ENCODE measurements at regions not wholly inside any gene's neighbourhood (a gene's known extent, or its start where the extent isn't known, plus 50 kb on each side); places are given as distances from the start of the nearest gene placed in this dataset.
"Not testable (repeated sequence)": the region's sequence is repeated elsewhere in the genome, so short reads cannot be mapped to it uniquely, and the experiment has no call there.

GRCh38 chr6:66278115-66278514 lies 571.1 kb upstream of the EYS start:
- DNase-seq (ENCODE audit: low read depth) = no peak

DNA sequence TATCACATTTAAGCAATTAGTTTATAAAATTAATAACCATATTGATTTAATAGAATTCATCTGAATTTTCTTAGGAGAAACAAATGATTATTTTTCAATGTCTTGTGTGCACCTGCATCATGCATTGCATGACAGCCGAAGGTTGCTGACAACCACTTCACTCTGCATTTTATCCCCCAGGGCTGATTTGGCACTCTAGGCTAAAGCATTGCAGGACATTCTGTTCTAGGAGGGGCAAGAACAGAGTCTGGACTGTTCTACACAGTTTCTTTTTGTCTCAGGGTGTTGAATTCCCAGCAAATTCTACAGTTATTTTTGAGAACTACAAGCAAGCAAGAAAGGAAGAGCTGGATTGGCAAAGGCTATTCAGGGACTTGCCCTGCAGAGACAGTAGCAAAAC lies 570.4 kb upstream of the EYS start:
- DNase-seq (ENCODE audit: low read depth) = no peak

GRCh38 chr6:66265737-66266136 lies 558.7 kb upstream of the EYS start:
- DNase-seq (ENCODE audit: low read depth) = no peak

DNA sequence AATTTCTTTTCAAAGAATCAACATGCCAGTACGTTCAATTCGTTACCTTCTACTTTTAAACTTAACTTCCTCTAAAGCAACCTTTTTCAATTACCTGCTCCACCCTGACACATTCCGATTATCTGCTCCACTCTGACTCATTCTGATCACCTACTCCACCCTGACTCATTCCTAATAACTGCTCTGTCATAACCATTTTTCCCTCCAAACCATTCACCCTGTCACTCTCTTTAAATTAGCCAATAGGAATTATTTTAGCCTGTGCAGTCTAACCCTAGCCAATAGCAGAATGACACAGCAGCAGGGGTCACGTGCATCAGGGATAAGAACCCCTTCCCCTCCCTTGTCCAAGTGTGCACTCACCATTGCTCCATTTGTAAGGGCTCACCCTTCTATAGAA lies 557.4 kb upstream of the EYS start:
- no peak for DNase-seq (ENCODE audit: low read depth)

- not testable (repeated sequence) for DNase-seq (ENCODE audit: low read depth)
Measured at GRCh38 chr6:66258731-66259487, 551.9 kb upstream of the EYS start.

GRCh38 chr6:66245231-66245630 lies 538.2 kb upstream of the EYS start:
- no peak for DNase-seq (ENCODE audit: low read depth)

DNA sequence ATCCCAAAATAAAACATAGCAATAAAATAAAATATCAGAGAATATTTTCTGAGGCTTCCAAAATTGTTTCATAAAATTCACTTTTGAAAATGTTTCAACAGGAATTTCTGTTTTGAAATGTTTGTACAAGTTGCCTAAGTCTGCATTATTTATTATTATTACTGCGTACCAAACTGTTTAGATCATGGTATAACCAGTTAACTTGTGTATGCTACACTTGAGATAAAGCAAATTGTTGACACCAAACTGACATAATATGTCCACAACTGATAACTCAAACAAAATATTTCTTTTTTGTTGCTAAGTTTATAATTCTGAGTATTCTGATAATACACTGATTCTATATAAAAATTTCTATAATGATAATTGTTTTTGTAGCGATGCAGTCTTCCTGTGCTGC lies 531.8 kb upstream of the EYS start:
- DNase-seq (ENCODE audit: low read depth) = no peak

- no peak for DNase-seq (ENCODE audit: low read depth)
Measured at GRCh38 chr6:66232890-66233289, 525.9 kb upstream of the EYS start.

DNA sequence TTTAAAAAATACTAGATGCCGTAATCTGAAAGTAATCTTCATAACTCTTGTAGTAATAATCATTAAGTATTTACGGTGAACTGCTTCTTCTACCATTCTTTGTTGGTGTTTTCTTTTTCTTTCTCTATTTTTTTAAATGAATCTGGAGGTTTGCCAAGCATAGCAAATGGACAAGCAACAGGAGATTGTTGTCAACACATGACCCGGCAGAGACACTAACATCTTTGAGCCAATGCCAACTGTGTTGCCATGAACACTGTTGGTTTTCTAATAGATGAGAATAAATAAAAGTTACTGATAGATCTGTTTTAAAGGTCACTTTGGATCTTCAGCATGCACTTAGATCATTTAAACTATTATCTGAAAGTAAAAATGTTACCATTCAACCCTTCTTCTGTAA lies 523.6 kb upstream of the EYS start:
- DNase-seq (ENCODE audit: low read depth) = no peak

DNA sequence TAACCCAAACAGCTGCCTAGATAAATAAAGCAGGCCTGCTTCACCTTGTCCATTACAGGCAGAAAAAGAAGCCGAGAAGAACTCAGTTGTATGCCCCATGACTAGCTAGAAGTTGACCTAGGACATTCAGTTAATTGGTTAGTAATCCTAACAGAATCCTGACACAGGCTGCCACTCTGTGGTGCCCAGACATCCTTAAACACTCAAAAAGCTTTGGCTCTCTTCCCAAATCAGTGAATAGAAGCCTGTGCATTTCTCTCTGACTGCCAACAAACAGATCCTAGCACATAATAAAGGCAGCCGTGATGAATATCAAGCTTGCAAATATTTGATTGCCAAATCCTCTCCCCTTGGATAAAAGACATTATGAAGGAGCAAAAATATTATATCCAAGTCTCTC lies 519.1 kb upstream of the EYS start:
- DNase-seq (ENCODE audit: low read depth) = no peak

DNA sequence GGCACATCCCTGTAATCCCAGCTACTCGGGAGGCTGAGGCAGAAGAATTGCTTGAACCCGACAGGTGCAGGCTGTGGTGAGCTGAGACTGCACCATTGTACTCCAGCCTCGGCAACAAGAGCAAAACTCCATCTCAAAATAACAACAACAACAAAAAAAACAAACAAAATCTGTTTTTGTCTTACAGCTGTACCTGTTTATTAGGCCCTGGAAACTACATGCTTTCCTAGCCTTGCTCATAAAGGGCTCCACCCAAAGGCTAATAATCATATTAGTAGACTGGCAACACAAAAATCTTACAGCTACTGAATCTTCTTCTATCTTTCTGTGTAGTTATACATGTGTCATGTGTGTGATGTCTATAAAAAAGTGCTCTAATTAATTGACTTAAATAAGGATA lies 503.9 kb upstream of the EYS start:
- no peak for DNase-seq (ENCODE audit: low read depth)

DNA sequence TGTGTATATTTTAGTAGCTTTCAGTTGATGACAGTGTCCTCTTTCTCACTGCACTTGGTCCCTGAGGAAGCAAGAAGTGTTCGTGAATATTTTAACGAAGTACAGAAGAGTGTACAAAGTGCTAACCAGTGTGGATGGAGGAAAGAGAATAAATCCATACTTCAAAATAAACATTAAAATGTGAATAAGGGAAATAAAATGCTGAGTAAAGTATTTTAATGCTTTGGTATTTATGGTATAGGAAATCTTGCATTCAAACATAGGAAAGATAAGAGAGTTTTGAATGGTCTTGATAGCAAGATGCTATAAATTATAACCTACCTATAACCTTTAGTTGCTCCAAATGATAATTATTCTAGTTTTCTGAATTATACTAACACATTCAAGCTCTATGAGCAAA lies 493.4 kb upstream of the EYS start:
- DNase-seq (ENCODE audit: low read depth) = no peak

- DNase-seq (ENCODE audit: low read depth) = no peak
Measured at GRCh38 chr6:66199171-66199570, 492.1 kb upstream of the EYS start.

DNA sequence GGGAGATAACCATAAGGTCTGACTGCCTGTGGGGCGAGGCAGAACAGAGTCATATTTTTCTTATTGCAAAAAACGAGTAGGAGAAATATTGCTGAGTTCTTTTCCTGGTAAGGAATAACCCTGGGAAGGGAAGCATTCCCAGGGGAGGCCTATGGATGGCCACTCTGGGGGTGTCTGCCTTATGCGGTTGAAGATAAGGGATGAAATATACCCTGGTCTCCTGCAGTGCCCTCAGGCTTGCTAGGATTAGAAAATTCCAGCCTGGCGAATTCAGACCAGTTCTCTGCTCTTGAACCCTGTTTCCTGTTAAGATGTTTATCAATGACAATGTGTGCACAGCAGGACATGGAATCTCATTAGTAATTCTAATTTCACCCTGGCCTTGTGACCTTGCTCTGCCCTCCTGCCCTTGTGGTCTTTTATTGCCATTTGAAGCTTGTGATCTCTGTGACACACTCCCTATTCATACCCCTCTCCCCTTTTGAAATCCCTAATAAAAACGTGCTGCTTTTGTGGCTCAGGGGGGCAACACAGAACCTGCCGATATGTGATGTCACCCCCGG lies 491.1 kb upstream of the EYS start:
- DNase-seq (ENCODE audit: low read depth) = no peak

- no peak for DNase-seq (ENCODE audit: low read depth)
Measured at GRCh38 chr6:66190858-66191257, 483.8 kb upstream of the EYS start.

GRCh38 chr6:66189915-66190314 lies 482.9 kb upstream of the EYS start:
- DNase-seq (ENCODE audit: low read depth) = no peak

DNA sequence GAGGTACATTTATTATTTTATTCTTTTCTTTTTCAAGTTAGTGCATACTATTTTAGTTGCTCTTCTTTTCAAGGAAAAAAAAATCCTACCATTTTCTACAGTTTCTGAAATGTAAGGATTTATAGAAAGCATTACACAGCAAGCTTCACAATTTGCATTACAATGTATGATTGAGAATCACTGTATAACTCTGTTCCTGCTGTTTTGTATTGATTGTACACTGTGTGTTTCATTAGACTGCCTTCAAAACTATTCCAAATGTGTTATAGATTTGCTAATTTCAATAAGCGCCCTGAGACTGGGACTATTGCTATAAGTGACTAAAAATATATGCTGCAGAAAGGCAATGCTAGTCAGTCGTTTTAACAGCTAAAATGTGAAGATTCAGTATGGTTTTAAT lies 479.7 kb upstream of the EYS start:
- DNase-seq (ENCODE audit: low read depth) = no peak

DNA sequence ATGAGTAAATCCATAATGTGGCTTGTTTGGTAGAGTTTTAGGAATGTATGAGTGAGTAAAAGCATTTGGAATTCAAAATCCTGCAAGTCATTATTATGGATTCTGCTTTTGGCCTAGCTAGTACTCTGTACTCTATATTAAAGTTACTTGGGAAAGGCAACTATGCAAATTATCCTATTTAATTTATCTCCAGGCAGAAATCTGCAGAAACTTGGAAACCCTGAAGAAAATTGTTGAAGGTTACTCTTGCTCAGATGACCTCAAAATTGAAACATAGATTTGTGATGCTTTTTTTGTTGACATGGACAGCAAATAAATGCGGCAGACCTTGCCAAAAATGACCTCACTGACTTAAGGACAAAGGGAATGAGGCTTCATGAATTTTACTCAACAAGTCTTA lies 477.1 kb upstream of the EYS start:
- DNase-seq (ENCODE audit: low read depth) = peak; percentile 46

GRCh38 chr6:66179361-66179760 lies 472.3 kb upstream of the EYS start:
- DNase-seq (ENCODE audit: low read depth) = no peak

DNA sequence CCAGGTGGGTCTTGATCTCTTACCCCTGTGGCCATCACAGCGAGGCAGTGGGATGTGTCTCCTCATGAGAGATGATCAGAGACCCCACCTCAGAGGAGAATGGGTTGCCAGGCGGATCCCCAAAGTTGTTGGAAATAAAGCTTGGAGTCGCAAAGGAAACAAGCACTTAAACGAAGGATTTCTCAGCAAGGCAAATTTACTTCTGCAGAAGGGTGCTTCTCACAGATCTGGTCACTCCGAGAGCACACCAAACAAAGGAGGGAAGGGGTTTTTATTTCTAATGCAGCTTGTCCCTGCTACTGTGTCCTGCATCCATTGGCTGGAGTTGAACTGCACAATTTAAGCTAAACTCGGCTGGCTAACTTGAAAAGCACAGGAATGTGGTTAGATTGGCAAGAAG lies 466.6 kb upstream of the EYS start:
- no peak for DNase-seq (ENCODE audit: low read depth)

DNA sequence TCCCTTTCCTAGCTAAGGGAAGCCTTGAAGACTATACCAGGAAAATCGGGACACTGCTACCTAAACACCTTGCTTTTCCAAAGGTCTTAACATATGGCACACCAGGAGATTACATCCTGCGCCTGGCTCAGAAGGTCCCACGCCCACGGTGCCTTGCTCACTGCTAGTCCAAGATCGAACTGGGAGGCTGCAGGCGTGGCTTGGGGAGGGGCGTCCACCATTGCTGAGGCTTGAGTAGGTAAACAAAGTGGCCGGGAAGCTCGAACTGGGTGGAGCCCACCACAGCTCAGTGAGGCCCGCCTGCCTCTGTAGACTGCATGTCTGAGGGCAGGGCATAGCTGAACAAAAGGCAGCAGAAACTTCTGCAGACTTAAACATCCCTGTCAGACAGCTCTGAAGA lies 459.7 kb upstream of the EYS start:
- not testable (repeated sequence) for DNase-seq (ENCODE audit: low read depth)

DNA sequence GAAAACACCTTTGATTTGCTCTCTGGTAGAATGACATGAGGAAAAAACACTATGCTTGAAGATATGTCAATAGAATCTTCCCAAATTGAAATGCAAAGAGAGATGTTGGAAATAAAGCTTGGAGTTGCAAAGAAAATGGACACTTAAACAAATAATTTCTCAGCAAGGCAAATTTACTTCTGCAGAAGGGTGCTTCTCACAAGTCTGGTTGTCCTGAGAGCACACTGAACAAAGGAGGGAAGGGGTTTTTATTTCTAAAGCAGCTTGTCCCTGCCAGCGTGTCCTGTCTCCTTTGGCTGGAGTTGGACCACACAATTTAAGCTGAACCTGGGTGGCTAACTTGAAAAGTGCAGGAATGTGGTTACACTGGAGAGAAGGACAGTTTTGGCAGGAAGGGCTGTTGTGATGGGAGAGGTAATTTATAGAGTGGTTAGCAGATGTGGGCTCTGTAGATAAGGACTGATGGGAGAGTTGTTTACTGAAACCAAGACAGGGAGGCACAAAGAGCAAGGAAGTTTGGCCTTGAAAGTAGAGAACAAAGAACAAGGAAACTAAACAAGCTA lies 454.6 kb upstream of the EYS start:
- no peak for DNase-seq (ENCODE audit: low read depth)

DNA sequence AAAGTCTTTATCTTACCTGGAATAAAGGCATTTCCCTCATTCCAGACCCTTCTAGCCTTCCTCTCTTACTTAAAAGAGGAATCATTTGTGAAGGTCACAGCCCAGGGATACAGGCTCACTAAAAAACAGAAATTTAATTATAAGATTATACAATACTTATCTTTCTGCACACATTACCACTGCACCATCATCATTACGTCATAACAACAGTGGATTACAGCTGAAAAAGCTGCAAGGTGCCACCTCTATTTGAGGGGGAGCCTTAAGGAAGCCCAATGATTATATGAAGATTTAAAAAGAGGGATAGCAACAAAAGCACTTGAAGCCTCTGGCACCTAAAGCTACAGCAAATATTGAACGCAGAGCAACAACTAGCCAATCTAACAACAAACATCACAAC lies 452.9 kb upstream of the EYS start:
- no peak for DNase-seq (ENCODE audit: low read depth)

DNA sequence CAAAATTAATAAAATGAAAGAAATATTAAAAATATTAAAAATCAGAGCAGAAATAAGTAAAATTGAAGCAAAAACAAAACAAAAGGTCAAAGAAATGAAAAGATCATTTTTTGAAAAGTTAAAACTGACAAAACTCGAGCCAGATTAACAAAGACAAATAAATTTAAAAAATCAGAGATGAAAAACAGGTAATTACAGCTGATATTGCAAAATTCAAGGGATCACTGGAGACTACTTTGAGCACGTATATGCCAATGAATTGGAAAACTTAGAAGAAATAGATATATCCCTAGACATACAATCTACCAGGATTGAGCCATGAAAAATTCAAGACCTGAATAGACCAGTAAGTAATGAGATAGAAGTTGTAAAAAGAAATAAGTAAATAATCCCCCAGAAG lies 446.2 kb upstream of the EYS start:
- no peak for DNase-seq (ENCODE audit: low read depth)

Measured in fibroblast of the conjunctiva (primary cell).